Mesenchymal stem cell (in vitro differentiated cells and primary cell): ENCODE measurements at regions not wholly inside any gene's neighbourhood (a gene's known extent, or its start where the extent isn't known, plus 50 kb on each side); places are given as distances from the start of the nearest gene placed in this dataset.
A peak's percentile ranks its signal among the peaks of the same experiment; 100 is the strongest.

Source experiments
- DNase-seq: peaks from one replicate; pipeline ENCODE4 v3.0.0-alpha.2; 2013
- H2AFZ ChIP-seq: one replicate; pipeline ENCODE4 v1.6.1; 2013; ENCODE audit warnings: low read depth, mild to moderate bottlenecking, control low read depth, inconsistent platforms, low read length, moderate library complexity
- H2AK5ac ChIP-seq: 2 replicates; pipeline ENCODE4 v1.6.1; 2013; ENCODE audit warnings: low read length, moderate library complexity, mild to moderate bottlenecking, inconsistent platforms; ENCODE audit not compliant: severe bottlenecking
- H2BK120ac ChIP-seq: one replicate; pipeline ENCODE4 v1.6.1; 2013; ENCODE audit warnings: low read depth, mild to moderate bottlenecking, inconsistent platforms, low read length, moderate library complexity
- H2BK12ac ChIP-seq, 2 experiments: one replicate each; pipeline ENCODE4 v1.6.1; 2013; ENCODE audit warnings: inconsistent platforms in 2 of 2, low read length in 2 of 2, mild to moderate bottlenecking in 2 of 2, moderate library complexity in 2 of 2, control low read depth in 1 of 2
- H2BK15ac ChIP-seq: one replicate; pipeline ENCODE4 v1.6.1; 2013; ENCODE audit warnings: mild to moderate bottlenecking, low read depth, inconsistent platforms; ENCODE audit not compliant: poor library complexity, severe bottlenecking
- H2BK5ac ChIP-seq: 2 replicates; pipeline ENCODE4 v1.6.1; 2013; ENCODE audit warnings: low read depth, mild to moderate bottlenecking, low read length, control low read depth, inconsistent platforms; ENCODE audit not compliant: poor library complexity, severe bottlenecking
- H3K14ac ChIP-seq, 2 experiments: one replicate each; pipeline ENCODE4 v1.6.1; 2013; ENCODE audit warnings: inconsistent platforms in 2 of 2, low read length in 2 of 2, control low read depth in 1 of 2, mild to moderate bottlenecking in 1 of 2, moderate library complexity in 1 of 2
- H3K18ac ChIP-seq, 2 experiments: one replicate each; pipeline ENCODE4 v1.6.1; 2013; ENCODE audit warnings: inconsistent platforms in 2 of 2, low read length in 2 of 2, control low read depth in 1 of 2, low read depth in 1 of 2, mild to moderate bottlenecking in 1 of 2
- H3K23ac ChIP-seq, 2 experiments: one replicate each; pipeline ENCODE4 v1.6.1; 2013; ENCODE audit warnings: inconsistent platforms in 2 of 2, low read length in 2 of 2, mild to moderate bottlenecking in 2 of 2, moderate library complexity in 2 of 2, control low read depth in 1 of 2
- H3K27ac ChIP-seq: 2 replicates; pipeline ENCODE4 v1.5.1; 2013; ENCODE audit warnings: mild to moderate bottlenecking, moderate library complexity, low read length, control low read depth, inconsistent platforms; ENCODE audit not compliant: poor library complexity, severe bottlenecking
- H3K27me3 ChIP-seq, 2 experiments: 2 replicates each; pipeline versions ENCODE4 v1.6.1 to v1.7.0; 2013; ENCODE audit warnings: low read length in 2 of 2, mild to moderate bottlenecking in 2 of 2, moderate library complexity in 2 of 2, control low read depth in 1 of 2, inconsistent platforms in 1 of 2; ENCODE audit not compliant: control insufficient read depth in 1 of 2, insufficient read depth in 1 of 2
- H3K36me3 ChIP-seq, 2 experiments: 2 replicates each; pipeline versions ENCODE4 v1.6.1 to v1.7.0; 2013; ENCODE audit warnings: low read length in 2 of 2, control low read depth in 1 of 2, inconsistent platforms in 1 of 2, low read depth in 1 of 2, mild to moderate bottlenecking in 1 of 2; ENCODE audit not compliant: insufficient read depth in 2 of 2, control insufficient read depth in 1 of 2
- H3K4ac ChIP-seq, 2 experiments: one replicate each; pipeline ENCODE4 v1.6.1; 2013; ENCODE audit warnings: inconsistent platforms in 2 of 2, low read length in 2 of 2, mild to moderate bottlenecking in 2 of 2, moderate library complexity in 2 of 2, control low read depth in 1 of 2, low read depth in 1 of 2
- H3K4me1 ChIP-seq: 2 replicates; pipeline ENCODE4 v1.6.1; 2013; ENCODE audit warnings: low read depth, low read length, control low read depth; ENCODE audit not compliant: control insufficient read depth, insufficient read depth
- H3K4me2 ChIP-seq: 2 replicates; pipeline ENCODE4 v1.6.1; 2013; ENCODE audit warnings: low read length, mild to moderate bottlenecking, inconsistent platforms; ENCODE audit not compliant: poor library complexity, severe bottlenecking
- H3K4me3 ChIP-seq, 2 experiments: 2 replicates each; pipeline versions ENCODE4 v1.5.1 to v1.7.0; 2013; ENCODE audit warnings: low read length in 2 of 2, mild to moderate bottlenecking in 2 of 2, control low read depth in 1 of 2, low read depth in 1 of 2; ENCODE audit not compliant: insufficient read depth in 1 of 2
- H3K79me1 ChIP-seq: replicated peaks from 2 replicates; pipeline ENCODE4 v1.6.1; 2013; ENCODE audit warnings: mild to moderate bottlenecking, control low read depth, low read length, inconsistent platforms; ENCODE audit not compliant: poor library complexity, severe bottlenecking
- H3K9ac ChIP-seq: 2 replicates; pipeline ENCODE4 v1.7.0; 2013; ENCODE audit warnings: mild to moderate bottlenecking, low read length, moderate library complexity
- H3K9me3 ChIP-seq: 2 replicates; pipeline ENCODE4 v1.7.0; 2013; ENCODE audit warnings: mild to moderate bottlenecking, low read length; ENCODE audit not compliant: control insufficient read depth
- H4K8ac ChIP-seq: one replicate; pipeline ENCODE4 v1.6.1; 2013; ENCODE audit warnings: inconsistent platforms, mild to moderate bottlenecking, low read length, moderate library complexity
- H4K91ac ChIP-seq: one replicate; pipeline ENCODE4 v1.6.1; 2013; ENCODE audit warnings: mild to moderate bottlenecking, low read length, inconsistent platforms
- WGBS: methylation state at CpG from one replicate; pipeline ENCODE4 v1.1.7; 2013; ENCODE audit warnings: mixed read lengths; 5-methylcytosine and 5-hydroxymethylcytosine counted together

- no peak overlapping the region for H2AFZ ChIP-seq
- no peak overlapping the region for H3K14ac ChIP-seq
- H3K18ac ChIP-seq = peak overlapping the region; percentile 3 to 58
- H3K36me3 ChIP-seq = no peaks in the 10 kb centered on the region
- H2BK120ac ChIP-seq = peak overlapping the region; percentile 2
- H3K79me1 ChIP-seq = no peaks in the 10 kb centered on the region
- no peaks in the 10 kb centered on the region for H3K27me3 ChIP-seq
- no peak overlapping the region for H3K9ac ChIP-seq
- no peak overlapping the region for H3K4me3 ChIP-seq
- H3K27ac ChIP-seq = peak overlapping the region; percentile 89
- H2BK12ac ChIP-seq = peak overlapping the region; percentile 60 to 76
- peak overlapping the region; percentile 8 for H4K91ac ChIP-seq
- no peak overlapping the region for H3K23ac ChIP-seq
- peaks cover 20% of the 10 kb centered on the region for H3K4me1 ChIP-seq
- peak overlapping the region; percentile 58 for H2BK5ac ChIP-seq
- H3K4me2 ChIP-seq = no peak overlapping the region
- 45% methylated on average over 3 of the region's 3 CpGs for WGBS
- H2BK15ac ChIP-seq = no peak overlapping the region
- DNase-seq = peak; percentile 28
- H4K8ac ChIP-seq = no peak overlapping the region
- H3K4ac ChIP-seq = peak overlapping the region in 1 of 2 experiments; percentile 81
- H3K9me3 ChIP-seq = no peaks in the 10 kb centered on the region
- H2AK5ac ChIP-seq = peak overlapping the region; percentile 99
These were observed 53.8 kb upstream of the PRSS23 start for GRCh38 chr11:86746514-86746913.

- Histone ChIP-seq H3K4me3 (no peak overlapping the region), H2BK12ac (peak overlapping the region; percentile 38 to 74), H3K79me1 (no peaks in the 10 kb centered on the region), H4K8ac (peak overlapping the region; percentile 12), H3K18ac (no peak overlapping the region), H2AFZ (no peak overlapping the region), H3K36me3 (no peaks in the 10 kb centered on the region), H3K9me3 (no peaks in the 10 kb centered on the region), H2BK15ac (no peak overlapping the region), H3K14ac (no peak overlapping the region), H3K9ac (no peak overlapping the region), H3K27ac (no peak overlapping the region), H3K27me3 (no peaks in the 10 kb centered on the region), H3K4me2 (no peak overlapping the region), H3K4me1 (peaks cover 24% of the 10 kb centered on the region), H3K23ac (no peak overlapping the region), H2AK5ac (peak overlapping the region; percentile 94), H2BK5ac (no peak overlapping the region), H3K4ac (peak overlapping the region; percentile 18 to 55), H2BK120ac (no peak overlapping the region), H4K91ac (peak overlapping the region; percentile 43)
- WGBS = 67% methylated on average over 2 of the region's 2 CpGs
- peak; percentile 63 for DNase-seq
These were observed 54.8 kb upstream of the PRSS23 start for GRCh38 chr11:86745571-86745970.

- Histone ChIP-seq H4K91ac (peak overlapping the region; percentile 64), H2BK15ac (peak overlapping the region; percentile 82), H3K4me2 (no peak overlapping the region), H3K27ac (peak overlapping the region; percentile 97), H3K9me3 (no peaks in the 10 kb centered on the region), H3K36me3 (no peaks in the 10 kb centered on the region), H3K23ac (no peak overlapping the region), H3K4ac (peak overlapping the region in 1 of 2 experiments; percentile 83), H3K18ac (peak overlapping the region; percentile 34 to 92), H3K9ac (peak overlapping the region; percentile 76), H4K8ac (no peak overlapping the region), H3K4me3 (no peak overlapping the region), H2AFZ (no peak overlapping the region), H3K27me3 (no peaks in the 10 kb centered on the region), H3K14ac (no peak overlapping the region), H2BK5ac (peak overlapping the region; percentile 38), H3K79me1 (no peaks in the 10 kb centered on the region), H2BK12ac (peak overlapping the region; percentile 88 to 90), H2BK120ac (peak overlapping the region; percentile 73), H3K4me1 (peaks cover 22% of the 10 kb centered on the region), H2AK5ac (peak overlapping the region; percentile 40)
- 5% methylated on average over 5 of the region's 7 CpGs for WGBS
- peak; percentile 99 for DNase-seq
These were observed 56.9 kb upstream of the PRSS23 start for GRCh38 chr11:86743223-86744118.
